PC-9 (cell line): ENCODE measurements at regions not wholly inside any gene's neighbourhood (a gene's known extent, or its start where the extent isn't known, plus 50 kb on each side); places are given as distances from the start of the nearest gene placed in this dataset.

Source experiments
- BruUV-seq: library from RNA; stranded (reverse); fragments of 400-500 nt; replicated peaks from 2 replicates; lab custom pipeline; 2021; lab: Mats Ljungman, UMichigan
- CTCF ChIA-PET: fragments of 300-600 bp; sonication (Branson Sonifier 250); formaldehyde crosslinking; loops from one replicate; lab custom pipeline; 2022; ENCODE audit warnings: antibody characterized with exemption; lab: Charles Lee
- POLR2A ChIA-PET: fragments of 300-600 bp; sonication (Branson Sonifier 250); formaldehyde crosslinking; loops from one replicate; lab custom pipeline; 2022; ENCODE audit warnings: antibody characterized with exemption; ENCODE audit not compliant: unreplicated experiment; lab: Charles Lee
- DNase-seq, 2 experiments: peaks; one replicate each; pipeline versions ENCODE4 v3.0.0 to v3.0.0-alpha.2; 2015 to 2022; ENCODE audit warnings: mixed read lengths in 1 of 2
- H2AFZ ChIP-seq: fragments of 200-600 bp; sonication (generic); 2 replicates; pipeline ENCODE4 v1.8.1; 2017; ENCODE audit warnings: antibody characterized with exemption
- H3F3A ChIP-seq: fragments of 200-600 bp; sonication (generic); 2 replicates; pipeline ENCODE4 v1.8.1; 2017; ENCODE audit warnings: antibody characterized with exemption, mild to moderate bottlenecking, low read depth; ENCODE audit not compliant: insufficient read depth
- H3K27ac ChIP-seq: fragments of 200-600 bp; sonication (generic); 2 replicates; pipeline ENCODE4 v1.6.1; 2016; ENCODE audit warnings: mixed run types
- H3K27me3 ChIP-seq: fragments of 200-600 bp; sonication (generic); 2 replicates; pipeline ENCODE4 v1.6.1; 2016; ENCODE audit warnings: low read depth, mixed run types; ENCODE audit not compliant: insufficient read depth
- H3K36me3 ChIP-seq: fragments of 200-600 bp; sonication (generic); 2 replicates; pipeline ENCODE4 v1.6.1; 2016; ENCODE audit warnings: low read depth, mixed run types
- H3K4me1 ChIP-seq: fragments of 200-600 bp; sonication (generic); replicated peaks from 2 replicates; pipeline ENCODE4 v1.6.1; 2016; ENCODE audit warnings: mixed run types; ENCODE audit not compliant: insufficient read depth
- H3K4me2 ChIP-seq: fragments of 200-600 bp; sonication (generic); 2 replicates; pipeline ENCODE4 v1.6.1; 2017; ENCODE audit warnings: mixed run types
- H3K4me3 ChIP-seq: fragments of 200-600 bp; sonication (generic); 2 replicates; pipeline ENCODE4 v1.6.1; 2016; ENCODE audit warnings: mixed run types
- H3K79me2 ChIP-seq: fragments of 200-600 bp; sonication (generic); 2 replicates; pipeline ENCODE4 v1.6.1; 2017; ENCODE audit warnings: low read depth, mixed run types
- H3K9me2 ChIP-seq: fragments of 200-600 bp; sonication (generic); 2 replicates; pipeline ENCODE4 v1.8.1; 2017; ENCODE audit warnings: mild to moderate bottlenecking; ENCODE audit not compliant: insufficient read depth
- H3K9me3 ChIP-seq: fragments of 200-600 bp; sonication (generic); 2 replicates; pipeline ENCODE4 v1.8.1; 2016; ENCODE audit warnings: low read depth; ENCODE audit not compliant: insufficient read depth
- H4K20me1 ChIP-seq: fragments of 200-600 bp; sonication (generic); 2 replicates; pipeline ENCODE4 v1.8.1; 2017; ENCODE audit not compliant: insufficient read depth
- EZH2 ChIP-seq: fragments of 200-600 bp; sonication (generic); IDR thresholded peaks from 2 replicates; pipeline ENCODE4 v1.8.0; 2017; ENCODE audit warnings: antibody characterized with exemption, low read depth
- intact Hi-C: fragments of 100-400 bp; cut with micrococcal nuclease; formaldehyde crosslinking; loops from one replicate; pipeline ENCODE4 v1.10.0; 2022; ENCODE audit not compliant: unreplicated experiment
- TF ChIP-seq, protein P1 (sequence below): fragments of 200-600 bp; sonication (generic); conservative IDR thresholded peaks from 2 replicates; pipeline ENCODE4 v1.6.1; 2017; ENCODE audit warnings: mixed run types, antibody characterized with exemption, mild to moderate bottlenecking, moderate library complexity

GRCh38 chr10:117718986-117719920 lies 176.7 kb downstream of the EMX2 start:
- POLR2A ChIA-PET: no interaction called here
- DNase-seq: no peak
- CTCF ChIA-PET: no interaction called here

GRCh38 chr10:117720931-117721835 lies 178.6 kb downstream of the EMX2 start:
- H3K27ac ChIP-seq: no peak overlapping the region
- no peaks in the 10 kb centered on the region for H3K36me3 ChIP-seq
- H3K4me3 ChIP-seq: no peak overlapping the region
- no peak overlapping the region for H3K4me2 ChIP-seq
- no peaks in the 10 kb centered on the region for H3F3A ChIP-seq
- no peaks in the 10 kb centered on the region for H3K9me3 ChIP-seq
- H3K79me2 ChIP-seq: no peaks in the 10 kb centered on the region
- H4K20me1 ChIP-seq: no peaks in the 10 kb centered on the region
- intact Hi-C loops: no loop called here
- ChIA-PET CTCF (no interaction called here), POLR2A (no interaction called here)
- no peak overlapping the region for H2AFZ ChIP-seq
- no peaks in the 10 kb centered on the region for H3K9me2 ChIP-seq
- H3K4me1 ChIP-seq: no peaks in the 10 kb centered on the region
- BruUV-seq: no TSS peak
- DNase-seq: no peak
- no peaks in the 10 kb centered on the region for H3K27me3 ChIP-seq
- TF ChIP-seq, protein P1, sequence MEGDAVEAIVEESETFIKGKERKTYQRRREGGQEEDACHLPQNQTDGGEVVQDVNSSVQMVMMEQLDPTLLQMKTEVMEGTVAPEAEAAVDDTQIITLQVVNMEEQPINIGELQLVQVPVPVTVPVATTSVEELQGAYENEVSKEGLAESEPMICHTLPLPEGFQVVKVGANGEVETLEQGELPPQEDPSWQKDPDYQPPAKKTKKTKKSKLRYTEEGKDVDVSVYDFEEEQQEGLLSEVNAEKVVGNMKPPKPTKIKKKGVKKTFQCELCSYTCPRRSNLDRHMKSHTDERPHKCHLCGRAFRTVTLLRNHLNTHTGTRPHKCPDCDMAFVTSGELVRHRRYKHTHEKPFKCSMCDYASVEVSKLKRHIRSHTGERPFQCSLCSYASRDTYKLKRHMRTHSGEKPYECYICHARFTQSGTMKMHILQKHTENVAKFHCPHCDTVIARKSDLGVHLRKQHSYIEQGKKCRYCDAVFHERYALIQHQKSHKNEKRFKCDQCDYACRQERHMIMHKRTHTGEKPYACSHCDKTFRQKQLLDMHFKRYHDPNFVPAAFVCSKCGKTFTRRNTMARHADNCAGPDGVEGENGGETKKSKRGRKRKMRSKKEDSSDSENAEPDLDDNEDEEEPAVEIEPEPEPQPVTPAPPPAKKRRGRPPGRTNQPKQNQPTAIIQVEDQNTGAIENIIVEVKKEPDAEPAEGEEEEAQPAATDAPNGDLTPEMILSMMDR: no peak
- no peak for TF ChIP-seq EZH2

More at GRCh38 chr10:117718986-117719920, 176.7 kb downstream of the EMX2 start:
- Histone ChIP-seq H3K4me1 (no peaks in the 10 kb centered on the region), H3K36me3 (no peaks in the 10 kb centered on the region), H3K4me2 (no peak overlapping the region), H3K27ac (no peak overlapping the region), H3K9me3 (no peaks in the 10 kb centered on the region), H3K4me3 (no peak overlapping the region), H2AFZ (no peak overlapping the region), H3K9me2 (no peaks in the 10 kb centered on the region), H3K79me2 (no peaks in the 10 kb centered on the region), H4K20me1 (no peaks in the 10 kb centered on the region), H3F3A (no peaks in the 10 kb centered on the region), H3K27me3 (no peaks in the 10 kb centered on the region)
- intact Hi-C loops: no loop called here
- TF ChIP-seq EZH2: no peak
- TF ChIP-seq, protein P1: no peak
- no TSS peak for BruUV-seq

- no peaks in the 10 kb centered on the region for H3K9me3 ChIP-seq
- DNase-seq: no peak
- no peaks in the 10 kb centered on the region for H3K27me3 ChIP-seq
- CTCF ChIA-PET: no interaction called here
- intact Hi-C loops: no loop called here
- TF ChIP-seq EZH2: no peak
- TF ChIP-seq, protein P1: no peak
- H3K4me2 ChIP-seq: no peak overlapping the region
- H3K79me2 ChIP-seq: no peaks in the 10 kb centered on the region
- no peaks in the 10 kb centered on the region for H3F3A ChIP-seq
- no TSS peak for BruUV-seq
- H3K27ac ChIP-seq: no peak overlapping the region
- no peak overlapping the region for H2AFZ ChIP-seq
- H3K4me3 ChIP-seq: no peak overlapping the region
- no peaks in the 10 kb centered on the region for H4K20me1 ChIP-seq
- POLR2A ChIA-PET: no interaction called here
- H3K36me3 ChIP-seq: no peaks in the 10 kb centered on the region
- H3K9me2 ChIP-seq: no peaks in the 10 kb centered on the region
- no peaks in the 10 kb centered on the region for H3K4me1 ChIP-seq
Observed at GRCh38 chr10:117721873-117722272, 179.3 kb downstream of the EMX2 start.
